ENCODE measurements at regions not wholly inside any gene's neighbourhood (a gene's known extent, or its start where the extent isn't known, plus 50 kb on each side); places are given as distances from the start of the nearest gene placed in this dataset.

GRCh38 chr3:177528306-177529070 lies 331.2 kb upstream of the TBL1XR1 start:
- DNase-seq (ENCODE audit: insufficient read length, low spot score, missing footprints): no peak
- Histone ChIP-seq H3K79me2 (ENCODE audit: insufficient read depth, low read length) (no peaks in the 10 kb centered on the region), H3K27ac (ENCODE audit: low read depth, low read length) (peak overlapping the region; percentile 1), H4K20me1 (ENCODE audit: insufficient read depth, low read length) (no peaks in the 10 kb centered on the region), H3K36me3 (ENCODE audit: insufficient read depth, low read length) (no peaks in the 10 kb centered on the region), H3K4me3 (ENCODE audit: insufficient read depth, low read length) (no peak overlapping the region), H2AFZ (ENCODE audit: low read length) (peak overlapping the region; percentile 1), H3K27me3 (ENCODE audit: insufficient read depth, low read length) (no peaks in the 10 kb centered on the region), H3K4me2 (ENCODE audit: insufficient read depth, low read length) (no peak overlapping the region), H3K9me3 (ENCODE audit: low read depth, low read length) (no peaks in the 10 kb centered on the region), H3K4me1 (ENCODE audit: insufficient read depth, low read length) (peaks cover 37% of the 10 kb centered on the region)
- TF ChIP-seq, protein P1, sequence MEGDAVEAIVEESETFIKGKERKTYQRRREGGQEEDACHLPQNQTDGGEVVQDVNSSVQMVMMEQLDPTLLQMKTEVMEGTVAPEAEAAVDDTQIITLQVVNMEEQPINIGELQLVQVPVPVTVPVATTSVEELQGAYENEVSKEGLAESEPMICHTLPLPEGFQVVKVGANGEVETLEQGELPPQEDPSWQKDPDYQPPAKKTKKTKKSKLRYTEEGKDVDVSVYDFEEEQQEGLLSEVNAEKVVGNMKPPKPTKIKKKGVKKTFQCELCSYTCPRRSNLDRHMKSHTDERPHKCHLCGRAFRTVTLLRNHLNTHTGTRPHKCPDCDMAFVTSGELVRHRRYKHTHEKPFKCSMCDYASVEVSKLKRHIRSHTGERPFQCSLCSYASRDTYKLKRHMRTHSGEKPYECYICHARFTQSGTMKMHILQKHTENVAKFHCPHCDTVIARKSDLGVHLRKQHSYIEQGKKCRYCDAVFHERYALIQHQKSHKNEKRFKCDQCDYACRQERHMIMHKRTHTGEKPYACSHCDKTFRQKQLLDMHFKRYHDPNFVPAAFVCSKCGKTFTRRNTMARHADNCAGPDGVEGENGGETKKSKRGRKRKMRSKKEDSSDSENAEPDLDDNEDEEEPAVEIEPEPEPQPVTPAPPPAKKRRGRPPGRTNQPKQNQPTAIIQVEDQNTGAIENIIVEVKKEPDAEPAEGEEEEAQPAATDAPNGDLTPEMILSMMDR (IDR thresholded peaks at IDR 0.05; ENCODE audit: extremely low read depth, low read depth, low read length): no peak

DNA sequence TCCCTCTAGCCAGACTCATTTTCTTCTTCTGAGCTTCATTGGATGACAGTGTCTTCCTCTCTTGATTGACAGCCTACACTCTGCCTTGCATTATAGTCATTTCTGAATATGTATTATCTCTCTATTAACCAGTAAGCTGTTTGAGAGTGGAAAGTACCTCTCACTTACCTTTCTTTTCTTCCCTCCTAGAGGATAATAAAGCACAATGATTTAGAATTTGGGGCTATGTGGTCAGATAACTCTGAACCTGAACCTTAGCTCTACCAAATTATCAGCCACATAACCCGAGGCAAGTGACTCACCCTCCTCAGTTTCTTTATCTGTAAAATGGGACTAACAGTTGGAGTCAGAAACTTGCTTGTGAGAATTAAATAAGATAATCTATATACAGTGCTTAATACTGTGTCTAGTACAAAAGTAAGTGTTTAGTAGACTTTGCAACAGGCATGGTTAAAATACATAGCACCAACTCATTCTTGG lies 331.8 kb upstream of the TBL1XR1 start:
- no peaks in the 10 kb centered on the region for H3K79me2 ChIP-seq (ENCODE audit: insufficient read depth, low read length)
- no peak for DNase-seq (ENCODE audit: insufficient read length, low spot score, missing footprints)
- peak overlapping the region; percentile 1 for H3K27ac ChIP-seq (ENCODE audit: low read depth, low read length)
- no peak overlapping the region for H2AFZ ChIP-seq (ENCODE audit: low read length)
- no peaks in the 10 kb centered on the region for H4K20me1 ChIP-seq (ENCODE audit: insufficient read depth, low read length)
- no peak overlapping the region for H3K4me2 ChIP-seq (ENCODE audit: insufficient read depth, low read length)
- H3K4me1 ChIP-seq (ENCODE audit: insufficient read depth, low read length): peaks cover 37% of the 10 kb centered on the region
- no peaks in the 10 kb centered on the region for H3K36me3 ChIP-seq (ENCODE audit: insufficient read depth, low read length)
- TF ChIP-seq, protein P1 (IDR thresholded peaks at IDR 0.05; ENCODE audit: extremely low read depth, low read depth, low read length): no peak
- H3K27me3 ChIP-seq (ENCODE audit: insufficient read depth, low read length): no peaks in the 10 kb centered on the region
- H3K9me3 ChIP-seq (ENCODE audit: low read depth, low read length): no peaks in the 10 kb centered on the region
- H3K4me3 ChIP-seq (ENCODE audit: insufficient read depth, low read length): no peak overlapping the region

DNA sequence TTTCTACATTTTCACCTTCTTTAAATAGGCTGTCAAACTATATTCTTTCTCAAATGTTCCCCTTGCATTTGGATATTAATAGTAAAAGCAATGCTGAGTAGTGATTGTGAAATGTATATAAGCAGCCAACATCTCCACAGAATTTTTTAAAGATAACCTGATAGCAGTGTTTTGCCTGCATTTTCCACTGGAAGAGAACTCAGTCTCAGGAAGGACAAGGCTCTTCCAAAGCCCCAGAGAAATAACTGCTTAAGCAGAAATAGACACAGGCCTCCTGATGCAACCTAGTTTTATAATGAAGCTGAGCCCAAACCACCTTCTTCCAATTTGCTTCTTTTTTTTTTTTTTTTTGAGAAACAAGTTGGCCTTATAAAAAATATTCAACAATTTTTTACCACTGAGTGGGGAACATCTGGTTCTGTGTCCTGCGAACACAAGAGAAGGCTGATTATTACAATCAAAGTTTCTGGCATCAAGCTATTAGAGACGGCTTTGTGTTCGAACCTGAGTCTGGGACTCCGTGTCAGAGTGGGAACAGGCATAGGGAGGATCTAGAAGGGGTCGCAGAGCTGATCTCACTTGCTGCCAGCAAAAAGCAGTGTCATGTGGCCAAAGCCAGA lies 332.5 kb upstream of the TBL1XR1 start:
- Histone ChIP-seq H3K79me2 (ENCODE audit: insufficient read depth, low read length) (no peaks in the 10 kb centered on the region), H3K27me3 (ENCODE audit: insufficient read depth, low read length) (no peaks in the 10 kb centered on the region), H4K20me1 (ENCODE audit: insufficient read depth, low read length) (no peaks in the 10 kb centered on the region), H3K4me1 (ENCODE audit: insufficient read depth, low read length) (peaks cover 37% of the 10 kb centered on the region), H3K36me3 (ENCODE audit: insufficient read depth, low read length) (no peaks in the 10 kb centered on the region), H2AFZ (ENCODE audit: low read length) (peak overlapping the region; percentile 25), H3K27ac (ENCODE audit: low read depth, low read length) (peak overlapping the region; percentile 30), H3K4me3 (ENCODE audit: insufficient read depth, low read length) (no peak overlapping the region), H3K4me2 (ENCODE audit: insufficient read depth, low read length) (no peak overlapping the region), H3K9me3 (ENCODE audit: low read depth, low read length) (no peaks in the 10 kb centered on the region)
- DNase-seq (ENCODE audit: insufficient read length, low spot score, missing footprints): no peak
- TF ChIP-seq, protein P1 (IDR thresholded peaks at IDR 0.05; ENCODE audit: extremely low read depth, low read depth, low read length): no peak

DNA sequence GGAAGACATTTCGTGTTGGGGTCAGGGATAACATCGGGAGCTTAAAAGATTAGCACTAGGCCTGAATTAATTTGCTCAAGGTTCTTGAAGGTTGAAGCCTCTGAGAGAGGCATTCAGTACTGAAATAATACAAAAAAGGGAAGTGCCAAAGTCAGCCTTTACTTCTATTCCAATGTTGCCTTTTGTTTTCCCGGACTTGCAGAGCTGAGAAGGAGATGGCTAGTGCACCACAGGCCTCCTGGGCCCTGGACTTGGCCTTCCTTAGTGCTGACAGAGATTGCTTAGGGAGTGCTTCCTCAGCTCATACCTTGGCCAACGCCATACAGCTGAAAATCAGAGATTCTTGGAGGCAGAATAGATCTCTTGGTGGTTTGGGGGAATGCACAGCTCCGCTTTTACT lies 333.6 kb upstream of the TBL1XR1 start:
- H3K79me2 ChIP-seq (ENCODE audit: insufficient read depth, low read length): no peaks in the 10 kb centered on the region
- DNase-seq (ENCODE audit: insufficient read length, low spot score, missing footprints): no peak
- peaks cover 28% of the 10 kb centered on the region for H3K4me1 ChIP-seq (ENCODE audit: insufficient read depth, low read length)
- no peak overlapping the region for H3K4me2 ChIP-seq (ENCODE audit: insufficient read depth, low read length)
- H2AFZ ChIP-seq (ENCODE audit: low read length): peak overlapping the region; percentile 58
- H3K36me3 ChIP-seq (ENCODE audit: insufficient read depth, low read length): no peaks in the 10 kb centered on the region
- H3K4me3 ChIP-seq (ENCODE audit: insufficient read depth, low read length): no peak overlapping the region
- no peaks in the 10 kb centered on the region for H4K20me1 ChIP-seq (ENCODE audit: insufficient read depth, low read length)
- no peak overlapping the region for H3K27ac ChIP-seq (ENCODE audit: low read depth, low read length)
- TF ChIP-seq, protein P1 (IDR thresholded peaks at IDR 0.05; ENCODE audit: extremely low read depth, low read depth, low read length): no peak
- no peaks in the 10 kb centered on the region for H3K27me3 ChIP-seq (ENCODE audit: insufficient read depth, low read length)
- H3K9me3 ChIP-seq (ENCODE audit: low read depth, low read length): no peaks in the 10 kb centered on the region

Measured in osteoblast (primary cell).